ENCODE measurements at regions not wholly inside any gene's neighbourhood (a gene's known extent, or its start where the extent isn't known, plus 50 kb on each side); places are given as distances from the start of the nearest gene placed in this dataset.

- TF ChIP-seq CTCF (IDR thresholded peaks at IDR 0.05; ENCODE audit: insufficient read depth, missing control alignments), result no peak
- FAIRE-seq (no peak), DNase-seq (ENCODE audit: insufficient read length, low spot score) (no peak)
Measured at GRCh38 chr1:99445071-99445470, 180.8 kb downstream of the PLPPR4 start.

GRCh38 chr1:99445486-99445885, 181.2 kb downstream of the PLPPR4 start:
- TF ChIP-seq CTCF (IDR thresholded peaks at IDR 0.05; ENCODE audit: insufficient read depth, missing control alignments), result no peak
- FAIRE-seq (no peak), DNase-seq (ENCODE audit: insufficient read length, low spot score) (no peak)

GRCh38 chr1:99447721-99448120, 183.4 kb downstream of the PLPPR4 start:
- DNase-seq (ENCODE audit: insufficient read length, low spot score) (no peak), FAIRE-seq (no peak)

GRCh38 chr1:99455760-99456159, 190.2 kb upstream of the PALMD start:
- FAIRE-seq (no peak), DNase-seq (ENCODE audit: insufficient read length, low spot score) (no peak)
- no peak for TF ChIP-seq CTCF (IDR thresholded peaks at IDR 0.05; ENCODE audit: insufficient read depth, missing control alignments)

More at GRCh38 chr1:99447721-99448120, 183.4 kb downstream of the PLPPR4 start:
- TF ChIP-seq CTCF (IDR thresholded peaks at IDR 0.05; ENCODE audit: insufficient read depth, missing control alignments), result no peak

GRCh38 chr1:99456536-99456935, 189.4 kb upstream of the PALMD start:
- no peak for TF ChIP-seq CTCF (IDR thresholded peaks at IDR 0.05; ENCODE audit: insufficient read depth, missing control alignments)
- DNase-seq (ENCODE audit: insufficient read length, low spot score) (no peak), FAIRE-seq (no peak)

- no peak for TF ChIP-seq CTCF (IDR thresholded peaks at IDR 0.05; ENCODE audit: insufficient read depth, missing control alignments)
- FAIRE-seq, result peak; percentile 32
- DNase-seq (ENCODE audit: insufficient read length, low spot score), result no peak
Measured at GRCh38 chr1:99457381-99458165, 188.3 kb upstream of the PALMD start.

GRCh38 chr1:99461499-99461898, 184.4 kb upstream of the PALMD start:
- FAIRE-seq (no peak), DNase-seq (ENCODE audit: insufficient read length, low spot score) (no peak)

More at GRCh38 chr1:99461499-99461898, 184.4 kb upstream of the PALMD start:
- no peak for TF ChIP-seq CTCF (IDR thresholded peaks at IDR 0.05; ENCODE audit: insufficient read depth, missing control alignments)
